HG03565 (cell line): ENCODE measurements at regions not wholly inside any gene's neighbourhood (a gene's known extent, or its start where the extent isn't known, plus 50 kb on each side); places are given as distances from the start of the nearest gene placed in this dataset.

Experiments
- ATAC-seq: cut with Tn5 transposase; IDR thresholded peaks from one replicate; pipeline ENCODE4 v1.9.1; 2021; ENCODE audit warnings: mild to moderate bottlenecking, moderate library complexity; ENCODE audit not compliant: unreplicated experiment

DNA sequence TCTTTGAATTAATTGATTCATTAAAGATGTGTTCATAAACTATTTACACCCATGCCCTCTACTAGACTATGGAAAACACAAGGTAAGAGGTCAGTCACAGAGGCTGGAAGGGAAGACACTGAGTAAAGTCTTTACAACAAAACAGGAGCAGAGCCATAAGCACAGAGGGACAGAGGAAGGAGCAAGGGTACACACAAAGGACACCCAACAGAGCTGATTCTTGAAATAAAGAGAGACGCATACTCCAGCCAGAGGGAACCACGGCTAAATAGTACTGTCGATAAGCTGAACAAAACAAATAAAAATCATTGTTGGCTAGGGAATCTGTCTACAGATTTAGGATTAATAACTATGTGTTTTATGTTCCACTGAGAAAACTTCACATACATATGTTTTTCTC lies 289.2 kb downstream of the EFNB2 start:
- no peak for ATAC-seq

DNA sequence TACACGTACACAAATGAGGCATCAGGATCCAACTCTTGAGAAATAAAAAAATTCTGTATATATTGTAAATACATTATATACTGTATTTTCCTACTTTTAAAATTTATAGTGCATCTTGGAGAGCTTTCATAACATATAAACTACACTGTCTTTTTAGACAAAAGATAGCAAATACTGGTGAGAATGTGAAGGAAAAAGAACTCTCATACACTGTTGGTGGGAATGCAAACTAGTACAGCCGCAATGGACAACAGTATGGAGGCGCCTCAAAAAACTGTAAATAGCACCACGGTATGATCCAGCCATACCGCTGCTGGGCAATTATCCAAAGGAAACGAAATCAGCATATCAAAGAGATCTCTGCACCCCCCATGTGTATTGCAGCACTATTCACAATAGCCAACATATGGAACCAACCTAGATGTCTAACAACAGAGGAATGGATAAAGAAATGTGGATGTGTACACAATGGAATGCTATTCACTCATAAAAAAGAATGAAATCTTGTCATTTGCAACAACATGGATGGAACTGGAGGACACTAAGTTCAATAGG lies 292.4 kb downstream of the EFNB2 start:
- ATAC-seq, result no peak

DNA sequence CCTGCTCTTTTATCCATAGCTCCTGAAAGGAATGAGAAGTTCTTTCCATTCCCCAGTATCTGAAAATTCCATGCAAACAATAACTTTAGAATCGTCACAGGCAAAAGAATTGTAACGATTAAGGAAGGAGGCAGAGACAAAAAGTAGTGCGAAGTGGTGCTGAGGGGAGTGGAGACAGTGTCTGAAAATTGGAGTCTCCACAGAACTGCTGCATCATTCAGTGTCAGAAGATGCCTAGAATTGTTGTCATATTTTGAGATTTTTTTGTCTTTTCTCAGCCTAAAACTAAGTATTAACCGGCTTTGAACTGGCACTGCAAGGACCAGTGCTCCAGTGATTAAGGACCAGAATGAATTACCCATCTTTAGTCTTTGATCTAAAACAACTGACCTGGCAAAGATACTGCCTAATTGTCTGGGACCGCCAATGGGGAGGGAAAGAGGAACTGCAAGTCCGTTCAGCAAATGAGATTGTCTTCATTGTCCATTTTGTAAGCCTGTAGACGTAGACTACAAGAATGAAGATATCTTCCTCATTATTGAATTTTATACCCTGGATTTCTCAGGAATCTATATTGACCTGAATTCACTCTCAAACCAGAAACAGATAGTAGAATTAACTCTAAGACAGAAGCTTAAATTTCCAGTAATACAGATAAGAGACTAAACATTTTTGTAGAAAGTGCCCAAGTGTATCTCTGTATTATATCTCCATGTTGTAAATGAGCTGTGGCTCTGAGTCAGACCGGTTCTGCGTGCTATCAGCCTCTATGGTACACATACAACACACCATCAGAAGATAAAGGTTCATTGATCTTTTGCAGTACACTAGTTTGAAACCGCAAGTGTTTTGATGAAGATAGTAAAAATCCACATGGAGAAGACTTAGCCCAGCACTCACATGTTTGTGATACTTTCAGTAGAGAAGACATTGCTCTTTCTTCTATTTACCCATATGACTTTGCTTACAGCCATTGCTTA lies 293.2 kb downstream of the EFNB2 start:
- no peak for ATAC-seq

DNA sequence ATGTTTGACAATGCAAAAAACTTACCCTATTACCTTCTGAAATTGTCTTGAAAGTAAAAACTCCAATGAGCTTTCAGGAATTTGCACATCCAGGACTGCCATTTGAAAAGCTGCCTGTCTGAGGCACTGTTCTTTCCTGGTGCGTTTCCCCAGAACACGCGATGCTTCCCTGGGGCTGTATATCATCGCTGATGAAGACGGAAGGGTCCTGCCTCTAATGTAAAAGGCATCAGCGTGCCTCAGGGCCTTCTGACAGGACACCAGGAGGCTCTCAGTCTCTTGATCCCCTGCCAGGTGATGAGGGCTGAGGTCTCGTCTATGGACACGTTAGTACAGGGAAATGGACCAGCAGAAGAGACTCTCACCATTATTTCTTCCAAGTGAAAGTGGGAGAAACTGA lies 296.8 kb downstream of the EFNB2 start:
- ATAC-seq, result no peak

DNA sequence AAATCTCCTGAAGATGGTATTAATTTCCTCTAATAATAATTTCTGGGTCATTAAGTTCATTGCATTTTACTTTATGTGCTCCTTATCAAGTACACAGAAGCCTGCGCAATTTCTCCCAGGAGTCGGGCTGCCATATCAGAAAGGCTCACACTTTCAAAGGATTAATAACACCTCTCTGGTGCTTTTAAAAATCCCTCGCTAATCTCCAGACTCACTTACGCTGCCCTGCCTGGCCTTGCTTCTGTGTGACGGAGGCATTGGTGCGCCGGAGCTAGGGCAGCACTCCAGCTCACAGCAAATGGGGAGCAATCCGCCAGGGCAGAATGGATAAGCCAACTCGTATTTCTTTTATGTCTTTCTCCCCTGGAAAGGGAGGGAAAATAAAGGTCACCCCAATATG lies 300.8 kb downstream of the EFNB2 start:
- ATAC-seq, result no peak

DNA sequence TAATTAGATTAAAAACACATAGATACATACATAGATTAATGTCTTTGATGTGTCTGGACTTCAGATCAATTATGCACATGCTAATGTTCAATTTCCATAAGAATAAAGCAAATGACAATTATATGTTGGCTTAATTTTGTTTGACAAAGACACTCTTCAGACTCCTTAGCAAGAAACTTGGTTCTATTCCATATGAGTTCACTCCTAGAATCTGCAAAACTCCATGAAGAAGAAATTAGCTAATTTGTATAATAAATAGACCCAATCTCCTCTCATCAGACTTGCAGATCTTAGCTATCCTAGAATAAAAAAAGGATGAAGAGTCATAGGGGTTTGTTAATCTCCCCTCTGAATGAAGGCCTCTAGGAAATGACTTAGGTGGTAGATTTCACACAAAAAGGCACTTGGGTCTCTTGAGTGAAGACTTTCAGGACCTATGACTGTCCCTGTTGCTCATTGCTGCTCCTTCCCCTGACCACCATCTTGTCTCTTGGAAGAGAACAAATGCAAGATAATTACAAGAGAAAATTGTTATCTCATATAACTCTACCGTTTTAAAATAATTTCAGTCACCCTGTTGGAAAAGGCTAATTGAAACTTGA lies 302.2 kb downstream of the EFNB2 start:
- no peak for ATAC-seq

DNA sequence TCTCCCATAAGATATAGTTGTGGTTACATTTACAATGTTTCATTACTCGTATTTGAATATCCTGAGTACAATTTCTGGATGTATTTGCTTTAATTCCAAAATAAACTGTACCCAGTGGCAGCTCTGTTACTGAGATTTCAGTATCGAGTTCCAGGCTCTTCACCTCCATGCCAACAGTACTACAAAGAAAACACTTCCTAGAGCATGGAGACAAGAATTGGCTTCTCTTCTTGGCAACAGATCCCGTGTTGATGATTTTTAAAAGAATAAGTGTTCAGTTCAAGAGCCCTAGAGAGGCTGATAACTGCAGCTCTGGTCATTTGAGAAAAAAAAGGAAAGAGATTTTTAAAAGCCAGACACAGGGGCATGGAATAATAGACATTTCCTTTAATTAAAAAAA lies 302.8 kb downstream of the EFNB2 start:
- ATAC-seq, result no peak

DNA sequence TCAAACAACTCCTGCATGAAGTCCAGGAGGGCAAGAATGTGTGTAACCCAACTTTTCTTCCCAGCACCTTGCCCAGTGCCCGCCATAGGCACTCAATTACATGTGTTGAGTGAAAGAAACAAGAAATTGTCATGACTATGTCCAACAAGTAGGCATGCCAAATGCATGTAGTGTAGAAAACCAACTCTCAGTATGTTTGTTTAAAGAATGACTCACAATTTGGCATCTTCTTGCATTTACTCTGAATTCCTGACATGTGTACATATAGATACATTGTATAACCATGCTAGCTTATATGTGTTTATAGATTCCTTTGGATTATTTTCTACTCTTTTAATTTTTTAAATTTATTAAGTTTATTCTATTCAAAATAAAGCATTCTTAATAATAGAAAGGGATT lies 305.0 kb downstream of the EFNB2 start:
- no peak for ATAC-seq

DNA sequence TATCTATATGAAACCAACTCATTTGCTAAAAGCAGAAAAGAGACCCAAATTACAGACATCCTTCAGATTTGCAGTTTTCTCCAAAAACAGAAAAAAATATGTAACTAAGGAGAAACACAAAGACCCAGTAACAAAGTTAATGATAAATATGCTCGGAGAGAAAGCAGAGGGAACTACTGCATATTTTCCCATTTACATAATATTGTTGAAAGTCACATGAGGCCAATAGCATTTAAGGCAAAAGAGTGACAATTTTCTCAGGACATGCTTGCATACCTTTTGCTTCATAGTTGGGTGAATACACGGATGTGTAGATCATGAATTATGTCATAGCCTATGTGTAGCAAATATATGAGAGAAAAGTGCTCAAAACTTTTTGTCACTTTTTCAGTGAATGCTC lies 310.3 kb downstream of the EFNB2 start:
- ATAC-seq, result no peak

DNA sequence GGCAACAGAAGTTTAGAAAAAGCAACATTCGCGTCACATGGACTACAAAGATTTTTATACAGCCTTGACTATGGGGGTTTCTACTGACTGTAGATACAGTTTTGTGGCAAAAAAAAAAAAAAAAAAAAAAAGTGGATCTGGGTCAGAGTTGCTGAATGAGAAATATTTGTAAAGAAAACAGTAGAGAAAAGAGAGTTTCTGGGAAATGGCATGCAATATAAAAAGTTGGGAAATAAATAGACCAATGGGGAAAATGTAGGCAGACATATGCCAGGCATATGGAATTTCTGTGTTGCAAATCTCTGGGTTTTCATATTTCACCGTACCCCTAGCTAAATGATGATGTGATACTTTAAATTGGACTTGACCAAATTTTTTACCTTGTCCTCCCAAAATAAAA lies 315.3 kb downstream of the EFNB2 start:
- ATAC-seq, result no peak

DNA sequence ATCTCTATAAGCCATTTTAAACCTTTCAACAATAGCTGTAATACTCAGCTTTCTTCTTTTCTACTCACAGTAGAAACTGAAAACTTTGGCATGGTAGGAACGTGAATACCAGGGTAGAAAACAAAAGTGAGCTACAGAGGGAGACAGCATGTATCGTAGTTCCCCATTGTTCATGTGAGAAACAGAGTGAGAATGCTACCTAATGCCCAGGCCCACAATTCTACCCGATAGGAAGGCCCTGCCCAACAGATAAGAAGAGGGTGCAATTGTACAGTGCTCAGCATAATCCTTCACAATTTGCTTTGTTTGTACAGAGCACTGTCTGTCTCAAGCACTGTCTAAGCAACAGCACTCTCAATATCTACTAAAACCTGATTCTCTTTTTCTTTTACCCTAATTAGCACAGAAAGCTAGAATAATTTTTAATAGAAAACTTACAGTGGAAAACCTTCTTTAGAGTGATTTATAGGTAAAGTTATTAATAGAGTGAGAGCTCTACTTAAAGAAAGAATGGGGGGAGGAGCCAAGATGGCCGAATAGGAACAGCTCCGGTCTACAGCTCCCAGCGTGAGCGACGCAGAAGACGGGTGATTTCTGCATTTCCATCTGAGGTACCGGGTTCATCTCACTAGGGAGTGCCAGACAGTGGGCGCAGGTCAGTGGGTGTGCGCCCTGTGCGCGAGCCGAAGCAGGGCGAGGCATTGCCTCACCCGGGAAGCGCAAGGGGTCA lies 322.3 kb downstream of the EFNB2 start:
- no peak for ATAC-seq

DNA sequence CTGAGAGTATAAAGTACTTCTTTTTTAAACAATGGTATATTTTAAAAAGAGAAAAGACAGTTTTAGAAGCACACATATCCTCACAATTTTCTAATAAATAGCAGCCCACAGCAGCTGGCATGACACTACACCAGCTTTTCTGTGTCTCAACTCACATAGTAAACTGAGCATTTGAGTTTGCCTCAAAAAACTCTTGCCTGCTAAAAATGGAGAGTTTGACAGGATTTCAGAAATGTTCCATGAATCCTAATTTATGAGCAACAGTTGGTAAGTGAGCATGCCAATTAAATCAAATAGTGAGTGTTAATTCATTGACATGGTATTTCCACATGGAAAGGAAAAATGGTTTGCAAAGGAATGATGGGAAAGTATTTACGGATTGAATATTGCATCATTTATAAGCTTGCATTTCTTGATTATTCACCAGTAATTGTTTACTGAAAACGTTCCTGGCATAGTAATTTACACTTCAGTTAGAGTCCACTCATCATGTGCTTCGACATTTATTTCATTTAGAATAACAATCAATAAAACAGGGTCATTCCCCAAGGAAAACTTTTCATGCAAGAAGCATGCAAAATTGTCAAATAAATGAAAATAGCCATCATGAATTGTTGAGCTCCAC lies 323.0 kb downstream of the EFNB2 start:
- no peak for ATAC-seq

DNA sequence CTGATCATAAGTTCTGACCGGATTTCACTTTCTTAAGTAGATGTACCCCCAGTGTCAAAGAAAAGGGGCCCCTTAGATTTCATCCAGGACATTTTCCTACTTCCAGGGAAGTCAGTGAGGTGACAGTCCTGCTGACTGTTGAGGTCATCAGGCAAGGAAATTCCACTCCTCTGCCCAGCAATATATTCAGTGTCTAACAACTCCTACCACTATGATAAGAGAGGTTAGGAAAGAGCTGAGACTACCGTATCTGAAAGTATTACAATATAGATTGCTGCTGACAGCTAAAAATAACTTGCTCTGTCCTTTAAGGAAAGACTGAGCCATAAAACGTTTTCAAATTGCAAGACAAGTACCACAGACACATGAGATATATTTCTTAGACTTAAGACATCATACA lies 325.1 kb downstream of the EFNB2 start:
- ATAC-seq, result no peak

DNA sequence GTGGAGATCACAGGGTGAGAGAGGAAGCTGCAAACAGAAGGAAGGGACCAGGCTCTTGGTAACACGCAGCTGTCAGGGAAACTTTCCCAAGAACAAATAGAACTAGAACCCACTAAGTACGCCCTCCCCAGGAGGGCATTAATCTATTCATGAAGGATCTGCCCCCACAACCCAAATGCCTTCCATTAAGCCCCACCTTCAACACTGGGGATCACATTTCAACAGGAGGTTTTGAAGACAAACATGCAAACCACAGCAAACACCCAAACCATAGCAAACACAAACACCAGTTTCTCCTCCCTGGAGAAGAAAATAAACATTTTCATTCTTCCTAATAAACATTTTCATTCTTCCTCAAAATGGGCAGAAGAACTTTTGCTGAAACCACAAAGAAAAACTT lies 329.6 kb downstream of the EFNB2 start:
- ATAC-seq, result no peak

DNA sequence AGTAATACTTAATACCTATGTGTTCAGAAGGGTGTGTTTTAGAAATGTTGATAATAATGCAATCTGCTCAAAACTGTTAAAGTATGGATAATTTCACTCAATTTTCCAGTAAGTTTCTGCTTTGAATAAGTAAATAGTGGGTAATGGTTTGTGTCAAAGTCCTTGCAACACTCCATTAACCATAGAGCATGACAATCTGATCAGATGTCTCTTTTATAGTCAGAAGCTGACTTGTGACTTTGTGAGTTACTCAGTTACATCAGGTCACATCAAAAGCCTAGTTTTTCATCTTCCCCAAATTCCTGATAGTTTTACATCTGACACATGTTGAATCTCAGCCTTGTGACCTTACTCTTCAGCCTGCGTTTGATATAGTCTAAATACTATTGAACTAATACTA lies 338.0 kb downstream of the EFNB2 start:
- no peak for ATAC-seq

DNA sequence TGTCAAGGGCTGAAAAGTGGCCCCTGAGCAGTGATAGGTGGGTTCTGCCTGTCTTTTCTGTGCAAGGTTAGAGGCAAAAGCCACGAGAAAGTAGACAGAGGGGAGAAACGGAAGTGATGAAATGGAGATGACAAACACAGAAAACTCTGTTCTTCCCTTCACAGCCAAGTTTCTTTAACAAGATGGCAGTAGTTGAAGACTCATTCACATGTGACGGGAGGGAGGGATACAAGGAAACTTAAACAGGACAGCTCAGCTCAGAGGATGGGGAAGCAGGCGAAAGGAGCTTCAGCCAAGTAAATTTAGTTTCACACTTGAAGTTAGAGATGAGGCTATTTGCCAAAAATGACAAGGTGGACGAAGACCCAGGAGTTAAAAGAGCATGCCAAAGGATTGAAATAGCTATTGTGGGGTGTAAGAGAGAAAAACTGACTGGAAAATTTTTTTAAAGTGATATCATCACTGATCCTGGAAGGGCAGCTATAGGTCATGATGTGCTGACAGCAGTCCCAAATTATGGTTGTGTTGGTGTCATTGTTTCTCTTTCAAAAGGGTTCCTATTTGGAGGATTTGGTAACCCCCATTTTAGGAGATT lies 347.9 kb downstream of the EFNB2 start:
- ATAC-seq, result no peak

DNA sequence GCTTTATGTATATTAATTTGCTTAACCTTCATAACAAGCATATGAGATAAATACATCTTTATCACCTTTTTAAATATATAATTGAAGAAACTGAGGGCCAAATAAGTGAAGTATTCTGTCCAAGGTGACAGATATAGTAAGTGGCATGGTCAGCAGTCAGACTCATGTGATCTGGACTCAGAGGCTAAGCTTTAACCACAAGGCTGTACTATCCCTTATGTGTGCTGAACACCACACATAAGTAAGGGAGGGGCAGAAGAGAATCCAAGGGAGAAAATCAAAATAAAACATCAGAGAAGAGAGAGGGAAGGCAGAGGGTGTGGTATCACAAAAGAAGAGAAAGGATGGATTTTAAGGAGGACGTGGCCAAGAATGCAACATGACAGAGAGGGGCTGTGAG lies 348.4 kb downstream of the EFNB2 start:
- ATAC-seq, result no peak

DNA sequence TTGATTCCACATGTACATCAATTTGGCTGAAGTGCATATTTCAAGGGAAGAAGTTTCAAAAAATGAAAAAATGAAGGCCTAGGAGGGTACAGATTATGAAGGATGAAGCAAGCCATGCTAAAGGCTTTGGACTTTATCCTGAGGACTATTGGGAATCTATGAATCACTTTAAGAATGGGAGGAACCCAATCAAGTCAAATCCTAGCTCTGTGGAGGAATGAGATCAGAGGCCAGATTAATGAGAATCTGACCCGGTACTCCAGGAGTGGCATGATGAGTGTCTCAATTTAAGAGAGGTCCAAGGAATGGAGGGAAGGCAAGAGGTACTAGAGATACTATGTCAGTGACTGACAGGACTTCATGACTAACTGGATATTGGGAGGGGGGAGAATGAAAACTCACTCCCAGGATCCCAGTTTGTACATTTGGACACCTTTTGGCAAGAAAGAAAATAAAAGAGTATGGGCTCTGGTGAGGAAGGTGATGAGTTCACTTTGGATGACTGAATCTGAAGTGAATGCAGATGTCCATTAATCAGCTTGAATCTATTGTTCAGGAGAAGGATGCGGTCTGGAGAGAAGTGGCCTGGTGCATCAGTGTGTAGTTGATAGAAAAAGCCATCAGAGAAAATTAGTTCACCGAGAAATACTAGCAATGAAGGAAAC lies 349.0 kb downstream of the EFNB2 start:
- no peak for ATAC-seq

DNA sequence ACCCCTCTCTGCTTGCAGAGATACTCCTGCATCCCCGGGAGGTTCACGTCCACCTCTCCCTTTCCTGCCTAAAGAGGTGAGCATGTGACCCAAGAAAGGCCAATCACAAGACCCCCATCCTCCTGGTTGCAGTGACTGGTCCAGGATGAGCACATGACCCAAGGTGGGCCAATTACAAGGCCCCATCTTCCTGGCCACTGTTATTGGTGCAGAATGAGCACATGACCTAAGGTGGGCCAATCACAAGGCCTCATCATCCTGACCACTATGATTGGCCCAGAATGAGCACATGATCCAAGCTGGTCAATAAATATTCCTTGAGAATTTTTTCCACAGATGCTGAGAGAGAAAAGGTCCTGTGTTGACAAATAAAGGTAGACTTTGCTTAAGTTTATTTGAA lies 350.7 kb downstream of the EFNB2 start:
- ATAC-seq, result no peak

DNA sequence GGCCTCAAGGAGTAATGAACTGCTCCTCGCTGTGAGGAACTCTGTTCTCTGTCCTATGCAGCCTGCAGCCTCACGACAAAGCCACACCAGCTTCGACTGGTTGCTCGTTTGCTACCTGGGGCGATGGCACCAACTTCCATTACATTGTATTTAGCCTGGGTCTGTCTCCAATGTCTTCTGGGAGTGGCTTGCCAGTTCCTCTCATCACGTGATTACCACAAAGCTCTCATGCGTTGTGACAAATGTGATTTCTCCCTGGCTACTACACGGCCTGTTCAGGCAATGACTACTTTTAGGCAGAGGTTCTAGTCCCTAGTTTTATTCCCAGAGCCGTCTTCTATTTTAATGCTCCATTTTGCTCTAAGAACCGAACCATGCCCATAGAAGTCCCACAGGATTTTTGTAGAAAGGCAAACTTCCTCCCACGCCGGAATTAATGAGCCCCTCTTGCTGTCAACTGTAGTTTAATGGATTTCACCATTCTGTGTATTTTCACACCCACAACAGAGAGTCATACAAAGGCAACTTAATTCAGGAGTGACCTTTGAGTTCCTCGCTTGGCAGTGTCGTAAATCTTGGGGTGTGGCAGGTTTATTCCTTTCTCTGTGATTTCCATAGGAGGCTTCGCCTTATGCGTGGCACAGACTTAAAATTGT lies 351.9 kb downstream of the EFNB2 start:
- ATAC-seq, result no peak
